IPS-18a (cell line): ENCODE measurements at regions not wholly inside any gene's neighbourhood (a gene's known extent, or its start where the extent isn't known, plus 50 kb on each side); places are given as distances from the start of the nearest gene placed in this dataset.

Experiments used
- H3K27ac ChIP-seq: one replicate; pipeline ENCODE4 v1.5.1; 2013; ENCODE audit warnings: low read length
- H3K27me3 ChIP-seq: one replicate; pipeline ENCODE4 v1.6.1; 2013; ENCODE audit warnings: mild to moderate bottlenecking, low read length; ENCODE audit not compliant: control insufficient read depth, insufficient read depth
- H3K36me3 ChIP-seq: one replicate; pipeline ENCODE4 v1.6.1; 2013; ENCODE audit warnings: low read depth, low read length; ENCODE audit not compliant: control insufficient read depth
- H3K4me1 ChIP-seq: one replicate; pipeline ENCODE4 v1.6.1; 2013; ENCODE audit warnings: low read depth, low read length; ENCODE audit not compliant: control insufficient read depth
- H3K4me3 ChIP-seq: one replicate; pipeline ENCODE4 v1.5.1; 2013; ENCODE audit warnings: low read length
- H3K9ac ChIP-seq: one replicate; pipeline ENCODE4 v1.6.1; 2013; ENCODE audit warnings: mild to moderate bottlenecking, low read length, moderate library complexity
- H3K9me3 ChIP-seq: one replicate; pipeline ENCODE4 v1.6.1; 2013; ENCODE audit warnings: low read depth, low read length; ENCODE audit not compliant: control insufficient read depth

GRCh38 chr17:69743091-69743490 is 328.6 kb downstream of the MAP2K6 start:
- no peaks in the 10 kb centered on the region for H3K27me3 ChIP-seq
- H3K4me3 ChIP-seq, result no peak overlapping the region
- no peaks in the 10 kb centered on the region for H3K9me3 ChIP-seq
- no peaks in the 10 kb centered on the region for H3K36me3 ChIP-seq
- H3K27ac ChIP-seq, result no peak overlapping the region
- no peaks in the 10 kb centered on the region for H3K4me1 ChIP-seq
- no peak overlapping the region for H3K9ac ChIP-seq

GRCh38 chr17:69744512-69745070 is 330.1 kb downstream of the MAP2K6 start:
- H3K9me3 ChIP-seq, result no peaks in the 10 kb centered on the region
- H3K27me3 ChIP-seq, result no peaks in the 10 kb centered on the region
- H3K9ac ChIP-seq, result no peak overlapping the region
- H3K4me3 ChIP-seq, result no peak overlapping the region
- no peaks in the 10 kb centered on the region for H3K4me1 ChIP-seq
- no peak overlapping the region for H3K27ac ChIP-seq
- no peaks in the 10 kb centered on the region for H3K36me3 ChIP-seq

GRCh38 chr17:69749911-69750310 is 325.1 kb upstream of the KCNJ16 start:
- H3K27me3 ChIP-seq, result no peaks in the 10 kb centered on the region
- H3K4me3 ChIP-seq, result no peak overlapping the region
- no peak overlapping the region for H3K9ac ChIP-seq
- H3K27ac ChIP-seq, result no peak overlapping the region
- H3K9me3 ChIP-seq, result no peaks in the 10 kb centered on the region
- no peaks in the 10 kb centered on the region for H3K36me3 ChIP-seq
- H3K4me1 ChIP-seq, result no peaks in the 10 kb centered on the region

GRCh38 chr17:69757688-69758430 is 317.2 kb upstream of the KCNJ16 start:
- H3K4me3 ChIP-seq, result no peak overlapping the region
- H3K36me3 ChIP-seq, result no peaks in the 10 kb centered on the region
- H3K27me3 ChIP-seq, result no peaks in the 10 kb centered on the region
- no peak overlapping the region for H3K9ac ChIP-seq
- no peaks in the 10 kb centered on the region for H3K4me1 ChIP-seq
- H3K27ac ChIP-seq, result no peak overlapping the region
- no peaks in the 10 kb centered on the region for H3K9me3 ChIP-seq

GRCh38 chr17:69760562-69760961 is 314.5 kb upstream of the KCNJ16 start:
- H3K9ac ChIP-seq, result no peak overlapping the region
- H3K27ac ChIP-seq, result no peak overlapping the region
- no peaks in the 10 kb centered on the region for H3K9me3 ChIP-seq
- no peak overlapping the region for H3K4me3 ChIP-seq
- H3K36me3 ChIP-seq, result no peaks in the 10 kb centered on the region
- H3K4me1 ChIP-seq, result no peaks in the 10 kb centered on the region
- H3K27me3 ChIP-seq, result no peaks in the 10 kb centered on the region

- Histone ChIP-seq H3K36me3 (no peaks in the 10 kb centered on the region), H3K9me3 (no peaks in the 10 kb centered on the region), H3K27me3 (no peaks in the 10 kb centered on the region), H3K4me3 (no peak overlapping the region), H3K4me1 (no peaks in the 10 kb centered on the region), H3K27ac (no peak overlapping the region), H3K9ac (no peak overlapping the region)
These were observed 314.0 kb upstream of the KCNJ16 start for GRCh38 chr17:69761011-69761410.

- H3K9ac ChIP-seq, result no peak overlapping the region
- no peaks in the 10 kb centered on the region for H3K36me3 ChIP-seq
- H3K4me1 ChIP-seq, result no peaks in the 10 kb centered on the region
- H3K9me3 ChIP-seq, result no peaks in the 10 kb centered on the region
- H3K27me3 ChIP-seq, result no peaks in the 10 kb centered on the region
- no peak overlapping the region for H3K27ac ChIP-seq
- H3K4me3 ChIP-seq, result no peak overlapping the region
These were observed 313.2 kb upstream of the KCNJ16 start for GRCh38 chr17:69761767-69762321.

- no peaks in the 10 kb centered on the region for H3K9me3 ChIP-seq
- no peak overlapping the region for H3K9ac ChIP-seq
- H3K27ac ChIP-seq, result no peak overlapping the region
- H3K36me3 ChIP-seq, result no peaks in the 10 kb centered on the region
- no peak overlapping the region for H3K4me3 ChIP-seq
- no peaks in the 10 kb centered on the region for H3K27me3 ChIP-seq
- H3K4me1 ChIP-seq, result no peaks in the 10 kb centered on the region
These were observed 312.7 kb upstream of the KCNJ16 start for GRCh38 chr17:69762359-69762758.

- no peak overlapping the region for H3K9ac ChIP-seq
- no peaks in the 10 kb centered on the region for H3K4me1 ChIP-seq
- H3K4me3 ChIP-seq, result no peak overlapping the region
- H3K27ac ChIP-seq, result no peak overlapping the region
- no peaks in the 10 kb centered on the region for H3K27me3 ChIP-seq
- H3K36me3 ChIP-seq, result no peaks in the 10 kb centered on the region
- no peaks in the 10 kb centered on the region for H3K9me3 ChIP-seq
These were observed 312.3 kb upstream of the KCNJ16 start for GRCh38 chr17:69762766-69763165.

- Histone ChIP-seq H3K9me3 (no peaks in the 10 kb centered on the region), H3K27me3 (no peaks in the 10 kb centered on the region), H3K4me3 (no peak overlapping the region), H3K4me1 (no peaks in the 10 kb centered on the region), H3K36me3 (no peaks in the 10 kb centered on the region), H3K9ac (no peak overlapping the region), H3K27ac (no peak overlapping the region)
These were observed 311.5 kb upstream of the KCNJ16 start for GRCh38 chr17:69763503-69763902.

GRCh38 chr17:69764146-69764545 is 310.9 kb upstream of the KCNJ16 start:
- Histone ChIP-seq H3K9ac (no peak overlapping the region), H3K27ac (no peak overlapping the region), H3K4me1 (no peaks in the 10 kb centered on the region), H3K36me3 (no peaks in the 10 kb centered on the region), H3K9me3 (no peaks in the 10 kb centered on the region), H3K4me3 (no peak overlapping the region), H3K27me3 (no peaks in the 10 kb centered on the region)

- no peaks in the 10 kb centered on the region for H3K9me3 ChIP-seq
- H3K9ac ChIP-seq, result no peak overlapping the region
- H3K4me3 ChIP-seq, result no peak overlapping the region
- H3K27me3 ChIP-seq, result no peaks in the 10 kb centered on the region
- no peak overlapping the region for H3K27ac ChIP-seq
- no peaks in the 10 kb centered on the region for H3K4me1 ChIP-seq
- no peaks in the 10 kb centered on the region for H3K36me3 ChIP-seq
These were observed 306.0 kb upstream of the KCNJ16 start for GRCh38 chr17:69769050-69769449.
